Jurkat, Clone E6-1 (cell line): ENCODE measurements at regions not wholly inside any gene's neighbourhood (a gene's known extent, or its start where the extent isn't known, plus 50 kb on each side); places are given as distances from the start of the nearest gene placed in this dataset.
"Not testable (repeated sequence)": the region's sequence is repeated elsewhere in the genome, so short reads cannot be mapped to it uniquely, and the experiment has no call there.

Experiments
- DNase-seq: peaks from one replicate; pipeline ENCODE4 v3.0.0-alpha.2; 2011; ENCODE audit warnings: low read depth, low spot score
- H3K4me3 ChIP-seq: 2 replicates; pipeline ENCODE4 v1.5.1; 2011; ENCODE audit warnings: mild to moderate bottlenecking, low read length, control low read depth, moderate library complexity

DNA sequence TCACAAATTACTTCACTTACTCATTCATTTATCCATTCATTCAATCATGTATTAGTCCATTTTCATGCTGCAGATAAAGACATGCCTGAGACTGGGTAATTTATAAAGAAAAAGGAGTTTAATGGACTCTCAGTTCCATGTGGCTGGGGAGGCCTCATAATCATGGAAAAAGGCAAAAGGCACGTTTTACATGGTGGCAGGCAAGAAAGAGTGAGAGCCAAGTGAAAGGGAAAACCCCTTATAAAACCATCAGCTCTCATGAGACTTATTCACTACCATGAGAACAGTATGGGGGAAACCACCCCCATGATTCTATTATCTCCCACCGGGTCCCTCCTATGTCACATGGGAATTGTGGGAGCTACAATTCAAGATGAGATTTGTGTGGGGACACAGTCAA, 452.0 kb downstream of the MIAT start:
- not testable (repeated sequence) for DNase-seq, H3K4me3 ChIP-seq

DNA sequence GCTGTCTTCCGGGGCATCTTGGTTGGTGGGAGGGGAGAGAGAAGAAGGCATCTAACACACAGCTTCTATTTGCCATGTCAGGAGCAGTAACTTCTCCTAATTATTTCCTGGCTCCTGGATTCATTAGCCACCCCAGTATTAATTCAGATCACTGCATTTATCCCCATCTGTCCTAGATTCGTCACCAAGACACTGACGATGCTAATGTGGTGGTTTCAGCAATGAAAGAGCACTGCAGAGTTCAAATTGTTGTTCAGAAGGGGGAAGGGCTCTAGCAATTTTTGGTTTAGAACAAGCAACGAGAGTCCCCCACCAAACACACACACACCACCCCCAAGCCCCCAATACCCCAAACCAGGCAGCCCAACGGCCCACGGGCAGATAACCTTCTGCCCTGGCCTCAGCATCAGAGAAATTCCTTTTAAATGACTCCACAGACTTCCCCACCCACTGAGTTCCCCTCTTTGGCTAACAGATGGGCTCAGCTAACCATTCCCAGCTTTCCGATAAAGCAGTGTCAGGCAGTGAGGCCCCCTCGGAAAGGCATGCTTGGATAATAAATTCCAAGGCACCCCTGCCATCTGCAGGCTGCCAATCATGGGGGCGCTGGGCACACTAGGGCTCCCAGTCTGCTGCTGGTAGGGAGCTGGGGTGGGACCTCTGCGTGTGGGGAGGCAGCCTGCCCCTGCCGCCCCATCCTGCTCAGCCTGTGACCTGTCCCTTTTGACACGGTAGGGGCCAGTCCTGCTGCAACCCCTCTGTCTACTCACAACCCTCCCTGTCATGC, 453.5 kb downstream of the MIAT start:
- DNase-seq: no peak
- no peak overlapping the region for H3K4me3 ChIP-seq

GRCh38 chr22:27111796-27112672, 454.6 kb downstream of the MIAT start:
- no peak for DNase-seq
- H3K4me3 ChIP-seq: no peak overlapping the region

- no peak for DNase-seq
- no peak overlapping the region for H3K4me3 ChIP-seq
Measured at GRCh38 chr22:27113211-27113635, 455.8 kb downstream of the MIAT start.

DNA sequence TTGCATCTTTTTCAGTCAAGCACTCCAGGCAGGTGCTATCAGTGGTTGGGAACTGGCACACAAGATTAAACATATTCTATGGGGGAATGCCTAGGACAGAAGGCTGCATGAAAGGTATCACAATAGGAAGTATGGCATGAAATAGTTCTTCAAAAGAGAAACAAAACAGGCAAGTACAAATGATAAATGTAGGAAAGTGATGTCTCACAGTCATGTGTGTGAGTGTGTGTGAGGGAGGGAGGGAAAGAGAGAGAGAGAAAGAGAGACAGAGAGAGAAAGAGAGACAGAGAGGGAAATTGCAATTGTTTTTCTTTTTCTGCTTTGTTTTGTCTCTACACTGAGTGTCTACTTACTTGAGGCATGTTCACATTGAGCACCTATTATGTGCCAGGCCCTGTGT, 456.3 kb downstream of the MIAT start:
- no peak overlapping the region for H3K4me3 ChIP-seq
- no peak for DNase-seq

DNA sequence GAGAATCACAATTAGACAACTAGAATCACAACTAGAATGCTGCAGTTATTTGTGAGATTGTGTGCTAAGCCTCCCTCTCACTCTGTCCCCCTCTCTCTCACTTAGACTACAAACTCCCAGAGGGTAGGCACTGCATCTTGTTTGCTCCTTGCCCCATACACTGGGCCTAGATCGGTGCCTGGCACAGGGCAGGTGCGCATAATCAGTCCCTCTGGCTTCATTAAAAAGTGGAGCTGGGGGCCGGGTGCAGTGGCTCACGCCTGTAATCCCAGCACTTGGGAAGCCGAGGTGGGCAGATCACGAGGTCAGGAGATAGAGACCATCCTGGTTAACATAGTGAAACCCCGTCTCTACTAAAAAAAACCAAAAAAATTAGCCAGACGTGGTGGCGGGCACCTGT, 456.8 kb downstream of the MIAT start:
- no peak overlapping the region for H3K4me3 ChIP-seq
- DNase-seq: no peak

DNA sequence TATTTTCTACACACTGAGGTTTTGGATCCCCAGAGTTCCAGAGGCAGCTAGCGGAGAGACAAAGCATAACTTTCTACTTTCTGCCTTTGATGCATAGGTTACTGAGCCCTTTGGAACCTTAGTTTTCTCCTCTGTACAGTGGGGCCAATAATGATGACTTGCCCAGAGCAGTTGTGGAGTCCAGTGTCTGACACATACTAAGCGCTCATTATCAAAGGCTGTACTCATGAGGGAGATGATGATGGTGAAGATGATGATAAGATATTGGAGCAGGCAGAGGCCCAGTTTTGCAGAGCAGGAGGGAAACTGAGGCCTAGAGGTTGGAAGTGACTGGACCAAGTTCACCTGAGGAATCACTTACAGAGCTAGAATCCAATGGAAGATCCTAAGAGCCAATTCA, 458.0 kb downstream of the MIAT start:
- DNase-seq: no peak

GRCh38 chr22:27115816-27116256, 458.4 kb downstream of the MIAT start:
- H3K4me3 ChIP-seq: no peak overlapping the region
- no peak for DNase-seq

More for the DNA sequence above, 458.0 kb downstream of the MIAT start:
- no peak overlapping the region for H3K4me3 ChIP-seq

DNA sequence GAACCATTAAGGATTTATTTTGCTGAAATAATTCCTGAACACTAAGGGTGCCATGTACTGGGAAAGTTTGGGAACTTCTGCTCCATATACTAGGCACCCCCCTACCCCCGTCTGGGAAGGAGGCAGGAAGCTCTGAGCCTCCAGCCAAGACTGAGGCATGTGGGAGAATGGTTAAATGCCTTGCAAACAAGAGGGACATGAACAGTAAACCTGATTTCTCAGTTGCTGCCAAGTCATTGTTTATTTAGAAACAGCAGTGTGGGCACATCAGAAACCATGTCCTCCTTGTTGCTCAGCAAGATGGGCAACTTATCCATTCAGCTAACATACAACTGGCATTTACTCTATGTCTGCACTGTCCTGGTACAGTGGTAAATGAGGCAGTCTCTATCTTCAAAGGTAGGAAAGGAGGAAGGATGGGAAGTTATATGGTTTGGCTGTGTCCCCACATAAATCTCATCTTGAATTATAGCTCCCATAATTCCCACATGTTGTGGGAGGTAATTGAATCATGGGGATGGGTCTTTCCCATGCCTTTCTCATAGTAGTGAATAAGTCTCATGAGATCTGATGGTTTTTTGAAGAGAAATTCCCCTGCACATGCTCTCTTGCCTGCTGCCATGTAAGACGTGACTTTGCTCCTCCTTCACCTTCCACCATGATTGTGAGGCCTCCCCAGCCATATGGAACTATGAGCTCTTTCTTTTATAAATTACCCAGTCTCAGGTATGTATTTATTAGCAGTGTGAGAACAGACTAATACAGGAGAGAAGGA, 459.1 kb downstream of the MIAT start:
- no peak overlapping the region for H3K4me3 ChIP-seq
- DNase-seq: no peak

- H3K4me3 ChIP-seq: no peak overlapping the region
- no peak for DNase-seq
Measured at GRCh38 chr22:27120036-27120435, 462.6 kb downstream of the MIAT start.

DNA sequence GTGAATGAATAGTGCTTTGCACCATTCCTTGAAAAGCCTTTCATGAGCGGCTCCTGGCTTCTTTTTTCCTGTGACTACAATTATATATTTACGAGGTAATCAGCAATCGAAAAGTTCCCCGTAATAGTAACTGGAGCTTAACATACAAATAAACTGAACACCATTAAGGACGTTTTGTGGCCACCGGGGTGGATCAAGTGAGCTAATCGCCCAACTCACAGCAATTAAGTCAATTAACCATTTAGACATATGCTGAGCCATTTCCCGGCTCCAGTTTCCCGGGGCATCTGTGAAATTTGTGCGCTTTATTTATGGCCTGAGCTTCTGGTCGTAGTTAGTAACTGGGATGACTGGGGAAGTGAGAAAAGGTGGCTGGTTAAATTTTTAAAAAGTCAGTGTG, 465.2 kb downstream of the MIAT start:
- H3K4me3 ChIP-seq: no peak overlapping the region
- no peak for DNase-seq

- H3K4me3 ChIP-seq: no peak overlapping the region
- DNase-seq: no peak
Measured at GRCh38 chr22:27123880-27124279, 466.5 kb downstream of the MIAT start.

GRCh38 chr22:27124351-27124966, 467.1 kb downstream of the MIAT start:
- no peak for DNase-seq

GRCh38 chr22:27125539-27125938, 468.2 kb downstream of the MIAT start:
- H3K4me3 ChIP-seq: no peak overlapping the region
- no peak for DNase-seq

More at GRCh38 chr22:27124351-27124966, 467.1 kb downstream of the MIAT start:
- no peak overlapping the region for H3K4me3 ChIP-seq

DNA sequence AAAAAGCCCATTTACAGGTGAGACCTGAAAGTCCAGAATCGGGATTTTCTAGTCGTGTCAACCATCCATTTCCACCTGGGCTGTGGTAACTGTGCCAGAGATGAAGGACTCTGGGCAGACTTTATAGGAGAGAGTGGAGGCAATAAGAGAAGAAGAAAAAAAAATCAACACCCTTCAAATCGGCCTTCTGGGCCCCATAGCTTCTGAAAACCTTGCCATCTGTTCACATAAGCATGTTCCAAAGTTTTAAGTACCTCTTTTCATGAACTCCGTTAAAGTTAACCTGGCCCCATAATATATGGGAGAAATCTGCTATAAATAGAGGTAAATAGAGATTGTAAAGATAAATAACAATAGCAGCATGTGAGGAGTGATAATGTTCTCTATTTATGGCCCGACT, 470.5 kb downstream of the MIAT start:
- no peak overlapping the region for H3K4me3 ChIP-seq
- DNase-seq: no peak

GRCh38 chr22:27128461-27129085, 471.2 kb downstream of the MIAT start:
- no peak overlapping the region for H3K4me3 ChIP-seq

DNA sequence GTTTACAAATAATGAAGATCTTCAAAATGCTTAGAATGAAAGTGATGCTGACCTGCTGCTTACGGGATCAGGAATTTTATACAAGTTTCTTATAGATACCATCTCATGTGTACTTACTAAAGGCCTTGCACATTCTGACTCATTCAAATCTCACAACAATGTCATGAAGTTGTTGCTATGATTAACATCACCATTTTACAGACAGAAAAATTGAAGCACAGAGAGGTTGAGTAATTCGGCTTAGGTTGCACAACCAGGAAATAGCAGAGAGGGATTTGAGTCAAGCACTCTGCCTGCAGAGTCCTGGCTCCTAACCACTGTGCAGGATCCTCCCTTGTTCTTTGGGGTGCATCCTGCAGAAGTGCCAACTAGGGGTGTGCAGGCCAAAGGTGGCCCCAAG, 471.9 kb downstream of the MIAT start:
- no peak for DNase-seq

More at GRCh38 chr22:27128461-27129085, 471.2 kb downstream of the MIAT start:
- DNase-seq: no peak

GRCh38 chr22:27130906-27131305, 473.5 kb downstream of the MIAT start:
- DNase-seq: no peak
- no peak overlapping the region for H3K4me3 ChIP-seq

More for the DNA sequence above, 471.9 kb downstream of the MIAT start:
- no peak overlapping the region for H3K4me3 ChIP-seq

GRCh38 chr22:27131346-27131745, 474.0 kb downstream of the MIAT start:
- H3K4me3 ChIP-seq: no peak overlapping the region

More at GRCh38 chr22:27131346-27131745, 474.0 kb downstream of the MIAT start:
- DNase-seq: no peak
